ENCODE measurements at regions not wholly inside any gene's neighbourhood (a gene's known extent, or its start where the extent isn't known, plus 50 kb on each side); places are given as distances from the start of the nearest gene placed in this dataset.
"Not testable (repeated sequence)": the region's sequence is repeated elsewhere in the genome, so short reads cannot be mapped to it uniquely, and the experiment has no call there.

DNA sequence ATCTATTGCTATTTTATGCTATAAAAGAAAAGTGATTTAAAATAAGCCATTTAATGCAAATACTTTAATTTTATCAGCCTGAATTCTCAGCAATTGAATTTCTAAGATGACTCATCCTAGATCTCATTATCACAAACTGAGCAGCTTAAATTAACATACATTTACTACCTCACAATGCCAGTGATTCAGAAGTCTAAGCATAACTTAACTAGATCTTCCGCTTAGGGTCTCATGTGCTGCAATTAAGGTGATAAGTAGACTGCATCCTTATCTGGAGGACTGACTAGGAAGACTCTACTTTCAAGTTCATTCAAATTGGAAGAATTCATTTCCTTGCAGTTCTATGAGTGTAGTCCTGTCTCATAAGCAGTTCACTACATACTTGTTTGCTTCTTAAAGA is 286.6 kb downstream of the COL11A1 start:
- intact Hi-C loops (cut with micrococcal nuclease) = no loop called here

- intact Hi-C loops (cut with micrococcal nuclease) = no loop called here
Measured at GRCh38 chr1:102800406-102800805, 307.9 kb downstream of the COL11A1 start.

DNA sequence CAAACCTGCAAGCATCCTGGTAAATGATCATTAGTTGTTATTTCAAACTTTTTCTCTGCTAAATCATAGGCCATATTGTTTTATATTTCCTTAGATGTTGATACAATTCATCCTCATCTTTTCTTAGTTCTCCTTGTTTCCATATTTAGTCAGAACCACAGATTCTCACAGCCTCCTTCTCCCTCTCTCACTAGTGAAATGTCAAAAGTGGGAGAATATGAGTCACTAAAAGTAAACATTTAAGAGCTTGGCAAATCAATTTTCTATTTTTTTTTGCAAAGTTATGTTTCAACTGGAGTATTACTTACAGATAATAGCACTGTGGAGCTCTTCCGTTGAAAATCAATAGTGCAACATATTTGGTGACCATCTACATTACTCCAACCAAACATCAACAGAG is 308.8 kb downstream of the COL11A1 start:
- intact Hi-C loops (cut with micrococcal nuclease) = no loop called here

GRCh38 chr1:102798718-102799117 is 309.6 kb downstream of the COL11A1 start:
- intact Hi-C loops (cut with micrococcal nuclease) = no loop called here

DNA sequence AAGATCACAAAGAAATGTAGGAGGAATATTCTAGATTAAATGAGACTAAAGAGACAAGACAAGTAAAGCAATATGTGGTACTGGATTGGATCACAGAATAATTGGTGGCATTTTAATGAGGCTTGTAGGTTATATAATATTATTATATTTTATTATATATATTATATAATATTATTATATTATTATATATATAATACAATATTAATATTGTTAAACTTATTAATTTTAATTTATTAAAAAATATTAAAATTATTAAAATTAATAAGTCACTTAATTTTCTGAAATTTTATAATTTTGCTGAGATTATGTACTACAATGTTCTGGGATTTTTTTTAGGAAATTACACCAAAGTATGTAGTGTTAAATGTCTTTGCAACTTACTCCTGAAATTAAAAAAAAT is 311.9 kb downstream of the COL11A1 start:
- intact Hi-C loops (cut with micrococcal nuclease) = no loop called here

DNA sequence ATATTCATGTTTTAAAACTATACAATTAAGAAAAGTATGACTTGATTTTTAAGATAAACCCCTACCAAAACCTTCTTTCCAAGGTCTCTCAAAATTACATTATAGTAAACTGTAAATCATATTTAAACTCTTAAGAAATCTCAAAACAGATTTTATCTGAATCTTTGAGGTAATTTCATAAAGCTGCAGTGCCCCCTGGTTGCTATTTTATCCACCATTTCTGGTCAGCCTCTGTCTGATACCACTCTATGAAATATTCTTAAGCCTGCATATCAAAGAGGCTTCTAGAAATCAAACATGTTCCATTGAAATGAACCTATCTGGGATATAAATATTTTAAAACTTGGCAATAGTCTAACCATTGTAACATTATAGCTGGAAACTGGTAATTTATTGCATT is 317.3 kb downstream of the COL11A1 start:
- intact Hi-C loops (cut with micrococcal nuclease) = no loop called here

- intact Hi-C loops (cut with micrococcal nuclease) = not testable (repeated sequence)
Measured at GRCh38 chr1:102789951-102790350, 318.4 kb downstream of the COL11A1 start.

DNA sequence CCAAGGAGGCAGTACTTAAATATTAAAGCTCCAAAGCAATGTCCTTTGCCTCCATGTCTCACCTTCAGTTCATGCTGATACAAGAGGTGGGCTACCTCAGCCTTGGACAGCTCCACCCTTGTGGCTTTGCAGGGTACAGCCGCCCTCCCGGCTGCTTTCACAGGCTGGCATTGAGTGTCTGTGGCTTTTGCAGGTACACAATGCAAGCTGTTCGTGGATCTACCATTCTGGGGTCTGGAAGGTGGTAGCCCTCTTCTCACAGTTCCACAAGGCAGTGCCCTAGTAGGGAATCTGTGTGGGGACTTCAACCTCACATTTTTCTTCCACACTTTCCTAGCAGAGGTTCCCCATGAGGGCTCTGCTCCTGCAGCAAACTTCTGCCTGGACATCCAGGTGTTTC is 324.8 kb downstream of the COL11A1 start:
- intact Hi-C loops (cut with micrococcal nuclease) = no loop called here

- intact Hi-C loops (cut with micrococcal nuclease) = no loop called here
Measured at GRCh38 chr1:102782144-102782543, 326.2 kb downstream of the COL11A1 start.

- intact Hi-C loops (cut with micrococcal nuclease) = no loop called here
Measured at GRCh38 chr1:102776071-102776470, 332.3 kb downstream of the COL11A1 start.

DNA sequence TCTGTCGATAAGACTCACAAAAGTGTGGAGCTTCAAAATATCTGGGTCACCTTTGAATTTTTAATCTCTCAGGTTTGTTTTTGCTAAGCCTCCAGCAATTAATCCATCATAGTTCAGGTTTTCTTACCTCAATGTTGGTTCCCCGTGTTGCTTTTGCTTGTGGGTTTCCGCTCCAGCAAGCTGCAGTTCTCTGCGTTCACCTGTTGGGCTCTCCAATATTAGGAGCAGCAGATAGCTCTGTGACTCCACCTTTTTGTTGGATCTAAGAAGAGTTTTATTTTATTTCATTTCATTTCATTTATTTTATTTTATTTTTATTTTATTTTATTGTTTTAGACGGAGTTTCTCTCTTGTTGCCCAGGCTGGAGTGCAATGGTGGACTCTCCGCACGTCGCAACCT is 335.5 kb downstream of the COL11A1 start:
- intact Hi-C loops (cut with micrococcal nuclease) = no loop called here

- intact Hi-C loops (cut with micrococcal nuclease) = no loop called here
Measured at GRCh38 chr1:102758418-102758817, 349.9 kb downstream of the COL11A1 start.

DNA sequence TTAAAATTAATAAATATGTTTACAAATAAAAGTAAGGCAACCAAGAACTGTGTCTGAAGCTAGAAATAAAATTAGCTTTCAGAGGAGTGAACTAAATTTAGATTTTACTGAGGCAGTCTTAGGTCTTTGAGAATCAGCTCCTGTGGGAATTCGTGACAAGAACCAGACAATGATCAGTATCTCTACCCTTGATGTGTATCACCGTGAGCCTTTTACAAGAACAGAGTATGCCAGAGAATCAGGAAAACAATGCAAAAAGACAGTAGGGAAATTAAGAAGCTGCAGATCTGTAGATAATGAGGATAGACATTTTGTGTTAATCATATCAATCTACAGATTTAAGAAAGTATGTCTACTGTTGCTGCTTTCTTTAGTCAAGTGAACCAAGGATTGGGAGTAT is 351.0 kb downstream of the COL11A1 start:
- intact Hi-C loops (cut with micrococcal nuclease) = no loop called here

GRCh38 chr1:102751111-102751510 is 357.2 kb downstream of the COL11A1 start:
- intact Hi-C loops (cut with micrococcal nuclease) = no loop called here

DNA sequence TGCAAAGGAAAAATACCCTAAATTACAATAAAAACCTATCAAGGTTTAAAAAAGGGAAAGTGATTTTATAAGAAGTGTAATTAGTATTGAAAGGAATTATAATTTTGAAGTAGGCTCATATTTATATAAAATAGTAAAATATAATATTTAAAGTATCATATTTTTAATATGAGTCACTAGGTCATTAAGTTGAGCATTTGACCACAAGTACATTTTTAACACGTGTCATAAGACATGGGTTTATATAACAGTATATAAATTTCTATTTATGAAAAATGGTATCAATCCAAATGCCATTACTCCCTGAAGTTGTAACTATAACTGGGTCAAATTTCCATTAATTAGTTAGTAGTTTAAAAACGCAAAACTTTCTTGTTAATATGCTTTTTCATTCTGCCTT is 365.9 kb downstream of the COL11A1 start:
- intact Hi-C loops (cut with micrococcal nuclease) = no loop called here

DNA sequence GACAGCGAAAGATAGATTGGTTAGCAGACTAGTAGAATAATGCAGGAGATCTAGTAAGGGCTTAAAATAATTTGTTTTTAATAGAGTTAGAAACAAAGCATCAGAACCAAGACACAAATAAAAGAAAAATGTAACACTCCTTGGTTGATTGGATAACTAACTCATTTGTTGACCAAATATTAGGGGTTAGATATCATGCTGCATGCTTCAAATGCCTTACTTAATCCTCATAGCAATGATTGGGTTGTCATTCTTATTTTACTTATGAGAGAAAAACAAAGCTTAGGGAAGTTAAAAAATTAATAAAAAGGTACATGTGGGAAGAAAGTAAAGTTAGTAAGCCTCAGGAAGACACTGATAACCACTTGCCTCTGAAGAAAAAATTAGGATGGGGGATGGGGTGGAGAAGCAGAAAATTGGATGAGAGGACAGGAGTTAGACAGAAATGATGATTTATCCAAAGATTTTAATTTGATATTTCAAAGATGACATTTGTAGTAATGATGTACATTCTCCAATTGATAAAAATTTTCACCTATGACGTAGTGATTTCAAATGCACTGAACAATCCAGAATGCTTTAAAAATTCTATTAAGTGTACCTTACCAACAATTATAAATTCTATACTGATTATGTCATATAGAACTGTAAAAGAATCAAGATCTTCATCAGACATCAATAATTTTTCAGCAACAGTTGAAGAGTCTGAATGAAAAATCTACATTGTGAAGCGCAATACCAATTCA is 374.7 kb downstream of the COL11A1 start:
- intact Hi-C loops (cut with micrococcal nuclease) = no loop called here

- intact Hi-C loops (cut with micrococcal nuclease) = no loop called here
Measured at GRCh38 chr1:102732927-102733326, 375.4 kb downstream of the COL11A1 start.

GRCh38 chr1:102726417-102726816 is 381.9 kb downstream of the COL11A1 start:
- intact Hi-C loops (cut with micrococcal nuclease) = no loop called here

- intact Hi-C loops (cut with micrococcal nuclease) = no loop called here
Measured at GRCh38 chr1:102724741-102725140, 383.6 kb downstream of the COL11A1 start.

- intact Hi-C loops (cut with micrococcal nuclease) = no loop called here
Measured at GRCh38 chr1:102715150-102715549, 393.2 kb downstream of the COL11A1 start.

DNA sequence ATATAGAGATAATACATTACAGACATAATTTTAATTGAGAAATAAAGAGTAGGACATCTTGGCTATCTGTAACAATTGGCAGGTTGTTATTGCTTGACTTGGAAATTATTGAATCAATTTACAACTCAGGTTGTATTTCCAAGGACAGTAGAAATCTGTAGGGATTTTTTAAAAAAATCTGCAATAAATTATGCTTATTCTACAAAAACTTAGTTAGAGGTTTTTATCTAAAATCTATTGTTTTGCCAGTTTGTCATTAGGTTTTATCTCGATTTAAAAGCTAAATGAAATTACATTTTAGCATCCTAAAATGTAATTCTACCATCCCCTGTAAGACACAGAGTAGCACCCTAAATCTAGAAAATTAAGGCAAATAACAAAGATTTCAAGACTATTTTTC is 408.8 kb downstream of the COL11A1 start:
- intact Hi-C loops (cut with micrococcal nuclease) = no loop called here

- intact Hi-C loops (cut with micrococcal nuclease) = no loop called here
Measured at GRCh38 chr1:102693345-102693744, 415.0 kb downstream of the COL11A1 start.

GRCh38 chr1:102691592-102692090 is 416.7 kb downstream of the COL11A1 start:
- intact Hi-C loops (cut with micrococcal nuclease) = no loop called here

Measured in T-helper 2 cell treated with Interferon-gamma antibody and Interleukin-4, amounts not matched to agents 100 ng/mL and 5 ng/mL, for 36 hours (primary cell).